ENCODE measurements at regions not wholly inside any gene's neighbourhood (a gene's known extent, or its start where the extent isn't known, plus 50 kb on each side); places are given as distances from the start of the nearest gene placed in this dataset.

DNA sequence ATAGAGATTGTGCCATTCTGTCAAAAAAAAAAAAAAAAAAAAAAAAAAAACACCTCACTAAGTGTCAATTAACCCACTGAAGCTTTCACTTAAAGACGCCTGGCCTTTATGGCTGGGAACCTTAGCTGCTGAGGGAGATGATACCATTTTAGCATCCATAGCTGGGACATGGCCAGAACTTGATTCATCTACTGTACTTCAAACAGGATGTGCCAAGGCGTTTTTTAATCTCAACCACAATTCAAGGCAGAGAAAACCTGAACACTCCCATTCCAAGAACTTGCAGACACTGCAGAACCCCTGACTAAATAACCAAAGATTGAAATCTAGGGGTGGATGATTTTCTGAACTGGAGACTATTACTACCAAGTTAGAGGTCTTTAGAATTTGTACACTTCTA is 996.6 kb downstream of the SORCS1 start:
- Histone ChIP-seq H3K27me3 (replicated peaks in 1 of 4; ENCODE audit: control extremely low read depth in 1 of 4, control insufficient read depth in 3 of 4, insufficient read depth in 4 of 4, low read length in 3 of 4) (no peaks in the 10 kb centered on the region), H4K20me1 (ENCODE audit: control insufficient read depth, insufficient read depth, low read length, poor library complexity, severe bottlenecking) (no peaks in the 10 kb centered on the region), H3K79me2 (ENCODE audit: control insufficient read depth, insufficient read depth, low read length) (no peaks in the 10 kb centered on the region), H3K4me3 (ENCODE audit: control extremely low read depth in 1 of 5, extremely low read depth in 1 of 5, insufficient read depth in 1 of 5, low read depth in 2 of 5, low read length in 4 of 5) (no peak overlapping the region), H3K9me3 (ENCODE audit: control extremely low read depth in 1 of 3, control insufficient read depth in 2 of 3, insufficient read depth in 1 of 3, low read length in 2 of 3) (no peaks in the 10 kb centered on the region), H3K9ac (ENCODE audit: low read length) (no peak overlapping the region), H3K27ac (ENCODE audit: low read length in 2 of 2) (no peak overlapping the region), H3K4me1 (ENCODE audit: control insufficient read depth in 2 of 2, insufficient read depth in 2 of 2, low read length in 2 of 2) (no peaks in the 10 kb centered on the region), H2AFZ (ENCODE audit: insufficient read depth, low read depth, low read length, poor library complexity, severe bottlenecking) (no peak overlapping the region), H3K4me2 (replicated peaks; ENCODE audit: low read depth, low read length, poor library complexity, severe bottlenecking) (no peak overlapping the region), H3K36me3 (replicated peaks in 1 of 2; ENCODE audit: control extremely low read depth in 1 of 2, control insufficient read depth in 1 of 2, extremely low read depth in 1 of 2, insufficient read depth in 2 of 2, low read length in 1 of 2) (no peaks in the 10 kb centered on the region)
- Mint-ChIP-seq H3K27me3 (no peaks in the 10 kb centered on the region), H3K4me3 (no peak overlapping the region), H3K9me3 (ENCODE audit: insufficient read depth) (peaks cover 2% of the 10 kb centered on the region), H3K27ac (no peak overlapping the region), H3K4me1 (no peaks in the 10 kb centered on the region)
- ATAC-seq (ENCODE audit: low read depth) (no peak), DNase-seq (no peak)
- intact Hi-C loops (cut with micrococcal nuclease), result no loop called here
- CTCF ChIA-PET, result no interaction called here
- WGBS (ENCODE audit: insufficient coverage), result no CpG with 5 or more reads among the region's 2 CpGs
- POLR2A ChIA-PET, result no interaction called here
- TF ChIP-seq EZH2 (IDR thresholded peaks at IDR 0.05; ENCODE audit: borderline replicate concordance, insufficient read depth, low read depth, low read length, poor library complexity, severe bottlenecking), result no peak
- TF ChIP-seq, protein P1, sequence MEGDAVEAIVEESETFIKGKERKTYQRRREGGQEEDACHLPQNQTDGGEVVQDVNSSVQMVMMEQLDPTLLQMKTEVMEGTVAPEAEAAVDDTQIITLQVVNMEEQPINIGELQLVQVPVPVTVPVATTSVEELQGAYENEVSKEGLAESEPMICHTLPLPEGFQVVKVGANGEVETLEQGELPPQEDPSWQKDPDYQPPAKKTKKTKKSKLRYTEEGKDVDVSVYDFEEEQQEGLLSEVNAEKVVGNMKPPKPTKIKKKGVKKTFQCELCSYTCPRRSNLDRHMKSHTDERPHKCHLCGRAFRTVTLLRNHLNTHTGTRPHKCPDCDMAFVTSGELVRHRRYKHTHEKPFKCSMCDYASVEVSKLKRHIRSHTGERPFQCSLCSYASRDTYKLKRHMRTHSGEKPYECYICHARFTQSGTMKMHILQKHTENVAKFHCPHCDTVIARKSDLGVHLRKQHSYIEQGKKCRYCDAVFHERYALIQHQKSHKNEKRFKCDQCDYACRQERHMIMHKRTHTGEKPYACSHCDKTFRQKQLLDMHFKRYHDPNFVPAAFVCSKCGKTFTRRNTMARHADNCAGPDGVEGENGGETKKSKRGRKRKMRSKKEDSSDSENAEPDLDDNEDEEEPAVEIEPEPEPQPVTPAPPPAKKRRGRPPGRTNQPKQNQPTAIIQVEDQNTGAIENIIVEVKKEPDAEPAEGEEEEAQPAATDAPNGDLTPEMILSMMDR (IDR thresholded peaks at IDR 0.05), result no peak

DNA sequence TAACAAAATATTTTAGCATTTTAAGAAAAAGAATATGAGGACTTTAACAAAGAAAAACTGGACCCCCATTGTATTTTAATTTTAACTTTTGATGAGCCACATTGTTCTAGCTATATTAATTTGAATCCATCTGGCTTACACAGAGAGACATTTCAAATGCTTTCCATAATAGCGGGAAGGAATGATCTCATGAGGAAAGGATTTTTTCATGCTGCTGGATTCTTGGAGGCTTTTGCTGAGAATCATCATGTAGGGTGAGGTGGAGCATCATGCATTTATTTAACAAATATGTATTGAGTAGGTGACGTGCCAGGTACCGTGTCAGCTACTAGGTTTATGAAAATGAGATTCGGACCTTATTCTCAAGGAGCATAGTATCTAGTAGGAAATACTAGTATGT is 1006.3 kb downstream of the SORCS1 start:
- Histone ChIP-seq H3K27ac (ENCODE audit: low read length in 2 of 2) (no peak overlapping the region), H3K36me3 (replicated peaks in 1 of 2; ENCODE audit: control extremely low read depth in 1 of 2, control insufficient read depth in 1 of 2, extremely low read depth in 1 of 2, insufficient read depth in 2 of 2, low read length in 1 of 2) (no peaks in the 10 kb centered on the region), H2AFZ (ENCODE audit: insufficient read depth, low read depth, low read length, poor library complexity, severe bottlenecking) (no peak overlapping the region), H3K27me3 (replicated peaks in 1 of 4; ENCODE audit: control extremely low read depth in 1 of 4, control insufficient read depth in 3 of 4, insufficient read depth in 4 of 4, low read length in 3 of 4) (no peaks in the 10 kb centered on the region), H3K4me3 (ENCODE audit: control extremely low read depth in 1 of 5, extremely low read depth in 1 of 5, insufficient read depth in 1 of 5, low read depth in 2 of 5, low read length in 4 of 5) (no peak overlapping the region), H4K20me1 (ENCODE audit: control insufficient read depth, insufficient read depth, low read length, poor library complexity, severe bottlenecking) (no peaks in the 10 kb centered on the region), H3K4me2 (replicated peaks; ENCODE audit: low read depth, low read length, poor library complexity, severe bottlenecking) (no peak overlapping the region), H3K9ac (ENCODE audit: low read length) (no peak overlapping the region), H3K9me3 (ENCODE audit: control extremely low read depth in 1 of 3, control insufficient read depth in 2 of 3, insufficient read depth in 1 of 3, low read length in 2 of 3) (no peaks in the 10 kb centered on the region), H3K79me2 (ENCODE audit: control insufficient read depth, insufficient read depth, low read length) (no peaks in the 10 kb centered on the region), H3K4me1 (ENCODE audit: control insufficient read depth in 2 of 2, insufficient read depth in 2 of 2, low read length in 2 of 2) (no peaks in the 10 kb centered on the region)
- POLR2A ChIA-PET, result no interaction called here
- Mint-ChIP-seq H3K27ac (no peak overlapping the region), H3K9me3 (ENCODE audit: insufficient read depth) (peaks cover under 1% of the 10 kb centered on the region), H3K27me3 (no peaks in the 10 kb centered on the region), H3K4me3 (no peak overlapping the region), H3K4me1 (no peaks in the 10 kb centered on the region)
- intact Hi-C loops (cut with micrococcal nuclease), result no loop called here
- ATAC-seq (ENCODE audit: low read depth), result no peak
- TF ChIP-seq, protein P1 (IDR thresholded peaks at IDR 0.05), result no peak
- TF ChIP-seq EZH2 (IDR thresholded peaks at IDR 0.05; ENCODE audit: borderline replicate concordance, insufficient read depth, low read depth, low read length, poor library complexity, severe bottlenecking), result no peak
- no CpG with 5 or more reads among the region's 4 CpGs for WGBS (ENCODE audit: insufficient coverage)
- no peak for DNase-seq
- CTCF ChIA-PET, result no interaction called here

Measured in B cell (primary cell).